ENCODE measurements at regions not wholly inside any gene's neighbourhood (a gene's known extent, or its start where the extent isn't known, plus 50 kb on each side); places are given as distances from the start of the nearest gene placed in this dataset.

GRCh38 chr9:19934301-19934871 is 145.5 kb upstream of the SLC24A2 start:
- no peaks in the 10 kb centered on the region for H3K36me3 ChIP-seq (ENCODE audit: insufficient read depth, low read length)
- no peaks in the 10 kb centered on the region for H3K9me3 ChIP-seq (ENCODE audit: low read depth, low read length)
- H3K9ac ChIP-seq (ENCODE audit: insufficient read length) = no peak overlapping the region
- no peak for DNase-seq (ENCODE audit: low read depth, low spot score)
- H3K4me3 ChIP-seq = no peak overlapping the region
- H3K27ac ChIP-seq = no peak overlapping the region
- TF ChIP-seq POLR2AphosphoS5 (IDR thresholded peaks at IDR 0.05; ENCODE audit: borderline replicate concordance, low read depth, low read length) (no peak), FOXP2 (optimal IDR thresholded peaks at IDR 0.05; ENCODE audit: control extremely low read depth, extremely low read length, insufficient read depth) (no peak), EZH2 (IDR thresholded peaks at IDR 0.05) (no peak)

DNA sequence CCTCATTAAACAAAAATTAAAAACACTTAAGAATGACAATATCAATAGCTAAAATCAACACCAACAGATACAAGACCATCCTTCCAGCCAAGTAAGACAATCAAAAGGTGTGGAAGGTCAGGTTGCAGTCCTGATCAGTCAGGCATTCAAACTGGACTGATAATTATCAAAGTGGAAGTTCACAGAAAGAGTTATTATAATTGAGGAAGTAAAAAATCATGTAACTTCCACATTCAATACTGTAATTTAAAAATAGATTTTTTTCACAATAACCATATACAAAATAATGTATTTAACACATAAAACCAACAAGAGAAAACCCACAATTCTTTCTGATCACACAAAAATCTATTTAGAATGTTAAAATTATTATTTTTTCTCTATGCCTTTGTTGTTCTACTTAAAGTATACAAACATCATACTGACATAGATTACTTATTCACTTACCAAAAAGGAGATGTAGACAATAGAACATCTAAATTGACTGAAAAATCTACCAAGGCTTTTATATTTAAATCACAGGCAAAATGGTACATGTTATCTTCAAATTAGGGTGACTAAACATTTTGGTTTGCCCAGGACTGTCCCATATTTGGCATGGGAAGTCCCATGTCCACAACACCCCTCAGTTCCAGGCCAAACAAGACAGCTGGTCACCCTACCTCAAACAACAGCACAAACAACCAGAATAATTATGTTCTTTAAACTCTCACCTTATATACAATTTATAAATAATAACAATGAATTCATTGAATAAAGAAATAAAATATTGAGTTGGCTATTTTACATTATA is 142.5 kb upstream of the SLC24A2 start:
- DNase-seq (ENCODE audit: low read depth, low spot score) = no peak
- no peaks in the 10 kb centered on the region for H3K9me3 ChIP-seq (ENCODE audit: low read depth, low read length)
- no peak for TF ChIP-seq POLR2AphosphoS5 (IDR thresholded peaks at IDR 0.05; ENCODE audit: borderline replicate concordance, low read depth, low read length)
- TF ChIP-seq FOXP2 (optimal IDR thresholded peaks at IDR 0.05; ENCODE audit: control extremely low read depth, extremely low read length, insufficient read depth) = no peak
- TF ChIP-seq EZH2 (IDR thresholded peaks at IDR 0.05) = no peak
- no peaks in the 10 kb centered on the region for H3K36me3 ChIP-seq (ENCODE audit: insufficient read depth, low read length)
- H3K27ac ChIP-seq = no peak overlapping the region
- no peak overlapping the region for H3K4me3 ChIP-seq
- H3K9ac ChIP-seq (ENCODE audit: insufficient read length) = no peak overlapping the region

GRCh38 chr9:19927560-19927959 is 138.7 kb upstream of the SLC24A2 start:
- Histone ChIP-seq H3K36me3 (ENCODE audit: insufficient read depth, low read length) (no peaks in the 10 kb centered on the region), H3K9ac (ENCODE audit: insufficient read length) (no peak overlapping the region), H3K27ac (no peak overlapping the region), H3K9me3 (ENCODE audit: low read depth, low read length) (no peaks in the 10 kb centered on the region), H3K4me3 (no peak overlapping the region)
- TF ChIP-seq FOXP2 (optimal IDR thresholded peaks at IDR 0.05; ENCODE audit: control extremely low read depth, extremely low read length, insufficient read depth) (no peak), EZH2 (IDR thresholded peaks at IDR 0.05) (no peak), POLR2AphosphoS5 (IDR thresholded peaks at IDR 0.05; ENCODE audit: borderline replicate concordance, low read depth, low read length) (no peak)
- no peak for DNase-seq (ENCODE audit: low read depth, low spot score)

DNA sequence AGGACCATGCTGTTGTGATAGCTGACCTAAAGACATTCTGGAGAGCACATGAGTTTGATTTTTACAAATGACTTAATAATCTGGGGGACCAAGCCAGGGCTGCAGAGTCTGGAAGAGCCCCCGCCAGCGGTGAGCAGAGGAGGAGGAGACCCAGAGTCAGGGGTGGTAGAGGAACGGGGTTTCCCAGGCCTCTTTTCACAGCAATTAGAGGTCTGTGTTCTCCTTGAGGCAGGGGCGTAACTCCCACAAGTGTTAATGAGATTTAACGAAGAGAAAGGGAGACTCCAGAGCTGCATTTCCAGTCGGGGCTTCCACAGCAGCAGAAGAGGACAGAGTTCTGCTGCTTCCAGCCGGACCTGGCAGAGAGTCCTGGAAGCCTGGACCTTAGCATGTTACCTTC is 137.9 kb upstream of the SLC24A2 start:
- no peak for DNase-seq (ENCODE audit: low read depth, low spot score)
- TF ChIP-seq EZH2 (IDR thresholded peaks at IDR 0.05) (no peak), POLR2AphosphoS5 (IDR thresholded peaks at IDR 0.05; ENCODE audit: borderline replicate concordance, low read depth, low read length) (no peak), FOXP2 (optimal IDR thresholded peaks at IDR 0.05; ENCODE audit: control extremely low read depth, extremely low read length, insufficient read depth) (no peak)
- Histone ChIP-seq H3K9me3 (ENCODE audit: low read depth, low read length) (no peaks in the 10 kb centered on the region), H3K36me3 (ENCODE audit: insufficient read depth, low read length) (no peaks in the 10 kb centered on the region), H3K9ac (ENCODE audit: insufficient read length) (no peak overlapping the region), H3K27ac (no peak overlapping the region), H3K4me3 (no peak overlapping the region)

DNA sequence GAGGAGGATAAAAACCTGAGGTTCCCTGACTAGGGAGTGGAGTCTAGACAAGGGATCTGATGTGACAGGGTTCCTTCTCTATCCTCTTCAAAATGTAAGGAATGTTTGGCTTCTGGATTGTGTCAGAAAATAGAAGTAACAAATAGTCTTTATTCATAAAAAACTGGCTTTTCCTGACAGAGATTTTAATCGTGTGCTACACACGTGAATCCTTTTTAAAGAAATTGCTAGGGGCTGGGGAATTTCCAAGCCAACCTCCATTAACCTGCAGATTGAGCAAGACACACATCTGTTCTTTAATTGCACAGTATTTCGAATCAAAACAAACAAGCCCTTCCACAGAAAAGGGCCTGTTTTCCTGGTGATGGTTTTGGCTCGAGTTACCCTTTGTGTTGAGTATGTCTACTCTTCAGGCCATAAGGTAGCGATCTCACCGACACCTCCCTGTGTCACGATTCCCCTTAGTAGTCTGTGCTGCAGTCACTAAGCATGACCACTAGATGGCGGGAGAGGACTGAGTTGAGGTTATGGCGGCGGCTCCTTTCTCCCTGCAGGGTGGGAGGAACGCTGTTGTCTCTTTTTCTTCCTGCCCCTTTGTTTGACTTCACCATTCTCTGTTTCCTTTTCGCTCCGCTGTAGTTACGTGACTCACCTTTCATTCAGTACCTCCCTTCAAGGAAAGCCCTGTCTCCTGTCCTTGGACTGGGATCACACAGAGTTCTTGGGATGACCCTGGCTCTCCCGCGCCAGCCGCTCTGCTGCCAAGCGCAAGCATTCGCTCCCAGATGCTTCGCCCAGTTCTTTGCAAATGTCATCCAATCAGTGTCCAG is 137.1 kb upstream of the SLC24A2 start:
- DNase-seq (ENCODE audit: low read depth, low spot score) = peak; percentile 37
- Histone ChIP-seq H3K9ac (ENCODE audit: insufficient read length) (peak overlapping the region; percentile 61), H3K4me3 (peak overlapping the region; percentile 75), H3K27ac (no peak overlapping the region), H3K9me3 (ENCODE audit: low read depth, low read length) (no peaks in the 10 kb centered on the region), H3K36me3 (ENCODE audit: insufficient read depth, low read length) (no peaks in the 10 kb centered on the region)
- TF ChIP-seq EZH2 (IDR thresholded peaks at IDR 0.05) (no peak), POLR2AphosphoS5 (IDR thresholded peaks at IDR 0.05; ENCODE audit: borderline replicate concordance, low read depth, low read length) (no peak), FOXP2 (optimal IDR thresholded peaks at IDR 0.05; ENCODE audit: control extremely low read depth, extremely low read length, insufficient read depth) (no peak)

- TF ChIP-seq POLR2AphosphoS5 (IDR thresholded peaks at IDR 0.05; ENCODE audit: borderline replicate concordance, low read depth, low read length) (no peak), EZH2 (IDR thresholded peaks at IDR 0.05) (no peak), FOXP2 (optimal IDR thresholded peaks at IDR 0.05; ENCODE audit: control extremely low read depth, extremely low read length, insufficient read depth) (no peak)
Measured at GRCh38 chr9:19924080-19924479, 135.2 kb upstream of the SLC24A2 start.

DNA sequence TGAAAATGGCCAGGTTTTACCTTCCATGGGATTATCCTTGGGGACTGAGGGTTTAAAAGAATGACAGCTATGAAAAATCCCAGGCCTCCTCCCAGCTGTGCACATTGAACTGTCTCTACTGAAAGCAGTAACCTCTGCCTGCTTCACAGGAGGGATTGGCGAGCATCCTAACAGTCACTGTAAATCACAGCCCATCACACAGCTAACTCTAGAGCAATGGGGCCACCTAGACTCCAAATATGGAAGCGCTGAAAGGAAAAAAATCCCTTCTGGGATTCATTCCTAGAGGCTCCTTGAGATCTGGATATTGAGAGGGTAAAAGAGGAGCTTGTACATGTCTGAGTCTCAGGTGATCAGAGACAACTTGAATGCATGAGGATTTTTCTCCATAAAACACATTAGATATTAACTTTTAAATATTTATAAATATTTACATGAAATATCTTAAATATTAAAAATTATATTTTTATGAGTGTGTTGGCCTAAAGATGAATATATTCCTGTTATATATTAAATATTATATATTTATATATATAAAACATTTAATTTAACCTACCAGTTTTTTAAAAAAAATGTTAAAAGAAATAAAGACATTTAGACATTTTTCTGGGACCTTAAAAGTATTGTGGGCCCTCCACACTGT is 133.8 kb upstream of the SLC24A2 start:
- peak overlapping the region; percentile 42; the same call in 1 of the 2 replicates for H3K27ac ChIP-seq
- H3K4me3 ChIP-seq = no peak overlapping the region
- H3K9me3 ChIP-seq (ENCODE audit: low read depth, low read length) = no peaks in the 10 kb centered on the region
- DNase-seq (ENCODE audit: low read depth, low spot score) = peak; percentile 63
- H3K36me3 ChIP-seq (ENCODE audit: insufficient read depth, low read length) = no peaks in the 10 kb centered on the region
- H3K9ac ChIP-seq (ENCODE audit: insufficient read length) = no peak overlapping the region
- TF ChIP-seq FOXP2 (optimal IDR thresholded peaks at IDR 0.05; ENCODE audit: control extremely low read depth, extremely low read length, insufficient read depth) = no peak
- TF ChIP-seq EZH2 (IDR thresholded peaks at IDR 0.05) = no peak
- TF ChIP-seq POLR2AphosphoS5 (IDR thresholded peaks at IDR 0.05; ENCODE audit: borderline replicate concordance, low read depth, low read length) = no peak

More at GRCh38 chr9:19924080-19924479, 135.2 kb upstream of the SLC24A2 start:
- H3K36me3 ChIP-seq (ENCODE audit: insufficient read depth, low read length) = no peaks in the 10 kb centered on the region
- no peak overlapping the region for H3K9ac ChIP-seq (ENCODE audit: insufficient read length)
- no peak overlapping the region for H3K4me3 ChIP-seq
- no peak overlapping the region for H3K27ac ChIP-seq
- DNase-seq (ENCODE audit: low read depth, low spot score) = no peak
- H3K9me3 ChIP-seq (ENCODE audit: low read depth, low read length) = no peaks in the 10 kb centered on the region

- Histone ChIP-seq H3K9ac (ENCODE audit: insufficient read length) (no peak overlapping the region), H3K36me3 (ENCODE audit: insufficient read depth, low read length) (no peaks in the 10 kb centered on the region), H3K27ac (no peak overlapping the region), H3K4me3 (no peak overlapping the region), H3K9me3 (ENCODE audit: low read depth, low read length) (no peaks in the 10 kb centered on the region)
- TF ChIP-seq FOXP2 (optimal IDR thresholded peaks at IDR 0.05; ENCODE audit: control extremely low read depth, extremely low read length, insufficient read depth) (no peak), POLR2AphosphoS5 (IDR thresholded peaks at IDR 0.05; ENCODE audit: borderline replicate concordance, low read depth, low read length) (no peak), EZH2 (IDR thresholded peaks at IDR 0.05) (no peak)
- no peak for DNase-seq (ENCODE audit: low read depth, low spot score)
Measured at GRCh38 chr9:19920401-19920800, 131.6 kb upstream of the SLC24A2 start.
